HCT116 (cell line): ENCODE measurements at regions not wholly inside any gene's neighbourhood (a gene's known extent, or its start where the extent isn't known, plus 50 kb on each side); places are given as distances from the start of the nearest gene placed in this dataset.

Experiments
- EZH2 ChIP-seq: fragments of 200-600 bp; sonication (generic); IDR thresholded peaks from 2 replicates; pipeline ENCODE4 v1.6.1; 2017; ENCODE audit warnings: antibody characterized with exemption, mixed run types
- POLR2A ChIP-seq: IDR thresholded peaks from 2 replicates; pipeline ENCODE4 v1.7.0; 2011; ENCODE audit warnings: borderline replicate concordance; ENCODE audit not compliant: insufficient read depth, insufficient read length; ENCODE audit errors: extremely low read depth
- SP1 ChIP-seq: IDR thresholded peaks from 2 replicates; pipeline ENCODE4 v1.6.1; 2012; ENCODE audit warnings: low read depth
- YY1 ChIP-seq: IDR thresholded peaks from 2 replicates; pipeline ENCODE4 v1.6.1; 2011; ENCODE audit warnings: low read length, low read depth, moderate library complexity, mild to moderate bottlenecking; ENCODE audit not compliant: insufficient replicate concordance; ENCODE audit errors: extremely low read depth
- TF ChIP-seq, protein P1 (sequence below), 3 experiments: fragments of 200-600 bp in 1 of 3; sonication (generic) in 1 of 3; IDR thresholded peaks in 2 of 3; conservative IDR thresholded peaks in 1 of 3; 2 replicates each; pipeline ENCODE4 v1.5.1; 2012 to 2017; ENCODE audit warnings: low read depth in 2 of 3, low read length in 2 of 3, antibody characterized with exemption in 1 of 3, borderline replicate concordance in 1 of 3, control low read depth in 1 of 3, mild to moderate bottlenecking in 1 of 3, mixed read lengths in 1 of 3, mixed run types in 1 of 3, moderate library complexity in 1 of 3; ENCODE audit not compliant: insufficient read depth in 1 of 3

DNA sequence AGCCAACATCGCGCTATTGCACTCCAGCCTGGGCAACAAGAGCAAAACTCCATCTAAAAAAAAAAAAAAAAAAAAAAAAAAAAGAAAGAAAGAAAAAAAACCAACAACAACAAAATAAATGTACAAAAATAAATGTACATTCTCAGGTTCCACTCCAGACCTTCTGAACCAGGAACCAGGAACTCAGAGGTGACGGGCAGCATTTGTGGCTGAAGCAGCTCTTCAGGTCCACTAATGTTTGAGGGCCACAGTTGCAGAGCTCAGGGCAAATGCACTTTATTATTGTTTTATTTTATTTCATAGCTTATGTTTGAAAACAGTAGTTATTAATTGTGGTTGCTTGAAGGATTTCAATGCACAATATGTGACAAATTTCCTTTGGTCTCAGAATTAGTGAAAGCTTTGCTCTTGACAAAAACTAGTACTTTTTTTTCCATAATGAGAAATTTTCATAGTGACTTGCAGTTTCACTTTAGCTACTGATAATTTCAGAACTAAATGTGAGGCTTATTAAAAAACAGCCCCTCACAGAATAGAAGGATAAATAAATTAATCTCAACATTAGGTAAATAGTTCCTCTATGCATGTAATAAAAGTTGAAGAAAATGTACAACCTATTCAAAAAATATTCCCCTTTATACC, 378.4 kb upstream of the SPHKAP start:
- TF ChIP-seq SP1 (no peak), EZH2 (no peak), POLR2A (no peak), YY1 (no peak)
- TF ChIP-seq, protein P1, sequence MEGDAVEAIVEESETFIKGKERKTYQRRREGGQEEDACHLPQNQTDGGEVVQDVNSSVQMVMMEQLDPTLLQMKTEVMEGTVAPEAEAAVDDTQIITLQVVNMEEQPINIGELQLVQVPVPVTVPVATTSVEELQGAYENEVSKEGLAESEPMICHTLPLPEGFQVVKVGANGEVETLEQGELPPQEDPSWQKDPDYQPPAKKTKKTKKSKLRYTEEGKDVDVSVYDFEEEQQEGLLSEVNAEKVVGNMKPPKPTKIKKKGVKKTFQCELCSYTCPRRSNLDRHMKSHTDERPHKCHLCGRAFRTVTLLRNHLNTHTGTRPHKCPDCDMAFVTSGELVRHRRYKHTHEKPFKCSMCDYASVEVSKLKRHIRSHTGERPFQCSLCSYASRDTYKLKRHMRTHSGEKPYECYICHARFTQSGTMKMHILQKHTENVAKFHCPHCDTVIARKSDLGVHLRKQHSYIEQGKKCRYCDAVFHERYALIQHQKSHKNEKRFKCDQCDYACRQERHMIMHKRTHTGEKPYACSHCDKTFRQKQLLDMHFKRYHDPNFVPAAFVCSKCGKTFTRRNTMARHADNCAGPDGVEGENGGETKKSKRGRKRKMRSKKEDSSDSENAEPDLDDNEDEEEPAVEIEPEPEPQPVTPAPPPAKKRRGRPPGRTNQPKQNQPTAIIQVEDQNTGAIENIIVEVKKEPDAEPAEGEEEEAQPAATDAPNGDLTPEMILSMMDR (IDR thresholded peaks at IDR 0.05 in 2 of 3, conservative IDR thresholded peaks at IDR 0.05 in 1 of 3; ENCODE audit: borderline replicate concordance in 1 of 3, insufficient read depth in 1 of 3, low read depth in 2 of 3, low read length in 2 of 3): no peak
